GM18517 (cell line): ENCODE measurements at regions not wholly inside any gene's neighbourhood (a gene's known extent, or its start where the extent isn't known, plus 50 kb on each side); places are given as distances from the start of the nearest gene placed in this dataset.
"Not testable (repeated sequence)": the region's sequence is repeated elsewhere in the genome, so short reads cannot be mapped to it uniquely, and the experiment has no call there.

Experiments
- ATAC-seq: cut with Tn5 transposase; IDR thresholded peaks from one replicate; pipeline ENCODE4 v1.9.1; 2021; ENCODE audit warnings: mild to moderate bottlenecking, moderate library complexity; ENCODE audit not compliant: unreplicated experiment

- ATAC-seq: no peak
These were observed 99.6 kb downstream of the FAM114A2 start for GRCh38 chr5:153939101-153939500.

GRCh38 chr5:153938191-153938842, 100.4 kb downstream of the FAM114A2 start:
- no peak for ATAC-seq

GRCh38 chr5:153937661-153938060, 101.0 kb downstream of the FAM114A2 start:
- ATAC-seq: no peak

GRCh38 chr5:153935151-153935550, 103.6 kb downstream of the FAM114A2 start:
- not testable (repeated sequence) for ATAC-seq

GRCh38 chr5:153926201-153926600, 112.5 kb downstream of the FAM114A2 start:
- no peak for ATAC-seq

GRCh38 chr5:153919161-153919560, 119.5 kb downstream of the FAM114A2 start:
- no peak for ATAC-seq

GRCh38 chr5:153907170-153907775, 131.4 kb downstream of the FAM114A2 start:
- no peak for ATAC-seq

- no peak for ATAC-seq
These were observed 133.5 kb downstream of the FAM114A2 start for GRCh38 chr5:153905219-153905618.

GRCh38 chr5:153903321-153903720, 135.4 kb downstream of the FAM114A2 start:
- no peak for ATAC-seq

- no peak for ATAC-seq
These were observed 136.7 kb downstream of the FAM114A2 start for GRCh38 chr5:153902016-153902415.

GRCh38 chr5:153901449-153901848, 137.3 kb downstream of the FAM114A2 start:
- no peak for ATAC-seq

- no peak for ATAC-seq
These were observed 137.9 kb downstream of the FAM114A2 start for GRCh38 chr5:153900703-153901395.

GRCh38 chr5:153899746-153900145, 139.0 kb downstream of the FAM114A2 start:
- ATAC-seq: no peak

GRCh38 chr5:153896701-153897100, 142.0 kb downstream of the FAM114A2 start:
- ATAC-seq: peak; percentile 95

- ATAC-seq: no peak
These were observed 142.6 kb downstream of the FAM114A2 start for GRCh38 chr5:153896117-153896516.

GRCh38 chr5:153895266-153895665, 143.4 kb downstream of the FAM114A2 start:
- ATAC-seq: no peak

- ATAC-seq: no peak
These were observed 144.9 kb downstream of the FAM114A2 start for GRCh38 chr5:153893817-153894216.

- no peak for ATAC-seq
These were observed 147.3 kb downstream of the FAM114A2 start for GRCh38 chr5:153891394-153891793.

GRCh38 chr5:153888781-153889180, 149.9 kb downstream of the FAM114A2 start:
- no peak for ATAC-seq

GRCh38 chr5:153885141-153885540, 153.6 kb downstream of the FAM114A2 start:
- ATAC-seq: no peak

- ATAC-seq: no peak
These were observed 154.1 kb downstream of the FAM114A2 start for GRCh38 chr5:153884612-153884957.
